OCI-LY1 (cell line): ENCODE measurements at regions not wholly inside any gene's neighbourhood (a gene's known extent, or its start where the extent isn't known, plus 50 kb on each side); places are given as distances from the start of the nearest gene placed in this dataset.

ENCODE experiments used
- CTCF ChIP-seq: fragments of 200-600 bp; sonication (generic), shearing (Covaris generic); IDR thresholded peaks from 2 replicates; pipeline ENCODE4 v1.5.1; 2017; ENCODE audit warnings: mild to moderate bottlenecking, antibody characterized with exemption, low read length, moderate library complexity, mixed read lengths
- EZH2 ChIP-seq: fragments of 200-600 bp; sonication (generic), shearing (Covaris generic); IDR thresholded peaks from 2 replicates; pipeline ENCODE4 v1.8.0; 2017; ENCODE audit warnings: borderline replicate concordance, mixed run types, mild to moderate bottlenecking, antibody characterized with exemption, low read length, moderate library complexity, mixed read lengths

GRCh38 chr4:115366390-115366789 is 253.0 kb upstream of the NDST4 start:
- no peak for TF ChIP-seq CTCF
- no peak for TF ChIP-seq EZH2
